ENCODE measurements at regions not wholly inside any gene's neighbourhood (a gene's known extent, or its start where the extent isn't known, plus 50 kb on each side); places are given as distances from the start of the nearest gene placed in this dataset.

DNA sequence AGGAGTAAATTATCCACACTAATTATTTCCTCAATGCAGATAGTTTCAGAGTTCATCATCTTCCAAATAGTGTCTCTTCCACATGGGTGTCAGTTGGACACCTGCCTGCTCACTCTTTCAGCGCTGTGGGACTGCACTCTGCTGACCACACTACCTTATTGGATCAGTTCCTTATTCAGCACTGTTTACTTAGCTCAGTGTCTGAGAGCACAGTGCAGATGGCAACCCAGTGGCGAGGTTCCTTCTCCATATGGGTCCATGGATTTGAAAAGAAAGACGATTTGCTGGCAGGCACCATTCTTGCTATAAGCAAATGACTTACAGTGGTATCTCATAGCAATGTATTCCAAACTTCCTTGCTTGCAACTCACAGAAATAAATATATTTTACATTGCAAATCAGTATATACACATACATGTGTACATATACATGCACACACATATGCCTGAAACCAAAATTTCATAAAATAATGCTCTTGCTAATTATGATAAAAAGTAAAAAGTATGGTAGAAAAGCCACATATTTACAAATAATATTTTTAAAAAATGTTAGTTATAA, 354.8 kb downstream of the INSIG2 start:
- Histone ChIP-seq H3K4me1 (ENCODE audit: insufficient read depth) (no peaks in the 10 kb centered on the region), H3K4me3 (no peak overlapping the region), H3K79me2 (no peaks in the 10 kb centered on the region), H3K4me2 (no peak overlapping the region), H3K9me2 (replicated peaks; ENCODE audit: insufficient read depth) (no peaks in the 10 kb centered on the region), H2AFZ (no peak overlapping the region), H3K27ac (no peak overlapping the region), H4K20me1 (ENCODE audit: insufficient read depth, poor library complexity, severe bottlenecking) (no peaks in the 10 kb centered on the region), H3K27me3 (peaks cover 13% of the 10 kb centered on the region), H3K36me3 (replicated peaks; ENCODE audit: insufficient read depth, low read depth) (no peaks in the 10 kb centered on the region), H3K9me3 (ENCODE audit: low read depth) (no peaks in the 10 kb centered on the region)
- TF ChIP-seq CTCF (IDR thresholded peaks at IDR 0.05; ENCODE audit: poor library complexity) (no peak), EZH2 (IDR thresholded peaks at IDR 0.05; ENCODE audit: borderline replicate concordance) (no peak), EZH2phosphoT487 (IDR thresholded peaks at IDR 0.05; ENCODE audit: low read depth, severe bottlenecking, unreplicated experiment) (no peak)
- DNase-seq (ENCODE audit: low spot score): no peak
- WGBS (ENCODE audit: low lambda C conversion rate, missing lambda C conversion rate): 90% methylated on average over 3 of the region's 3 CpGs

GRCh38 chr2:118442046-118442445, 353.8 kb downstream of the INSIG2 start:
- Histone ChIP-seq H3K4me2 (no peak overlapping the region), H3K36me3 (replicated peaks; ENCODE audit: insufficient read depth, low read depth) (no peaks in the 10 kb centered on the region), H3K27me3 (peaks cover 15% of the 10 kb centered on the region), H3K9me2 (replicated peaks; ENCODE audit: insufficient read depth) (no peaks in the 10 kb centered on the region), H3K4me3 (no peak overlapping the region), H3K27ac (no peak overlapping the region), H3K79me2 (no peaks in the 10 kb centered on the region), H2AFZ (no peak overlapping the region), H3K9me3 (ENCODE audit: low read depth) (no peaks in the 10 kb centered on the region), H3K4me1 (ENCODE audit: insufficient read depth) (no peaks in the 10 kb centered on the region), H4K20me1 (ENCODE audit: insufficient read depth, poor library complexity, severe bottlenecking) (no peaks in the 10 kb centered on the region)
- WGBS (ENCODE audit: low lambda C conversion rate, missing lambda C conversion rate): 68% methylated on average over 1 of the region's 1 CpG
- DNase-seq (ENCODE audit: low spot score): no peak
- TF ChIP-seq EZH2phosphoT487 (IDR thresholded peaks at IDR 0.05; ENCODE audit: low read depth, severe bottlenecking, unreplicated experiment) (no peak), CTCF (IDR thresholded peaks at IDR 0.05; ENCODE audit: poor library complexity) (no peak), EZH2 (IDR thresholded peaks at IDR 0.05; ENCODE audit: borderline replicate concordance) (no peak)

DNA sequence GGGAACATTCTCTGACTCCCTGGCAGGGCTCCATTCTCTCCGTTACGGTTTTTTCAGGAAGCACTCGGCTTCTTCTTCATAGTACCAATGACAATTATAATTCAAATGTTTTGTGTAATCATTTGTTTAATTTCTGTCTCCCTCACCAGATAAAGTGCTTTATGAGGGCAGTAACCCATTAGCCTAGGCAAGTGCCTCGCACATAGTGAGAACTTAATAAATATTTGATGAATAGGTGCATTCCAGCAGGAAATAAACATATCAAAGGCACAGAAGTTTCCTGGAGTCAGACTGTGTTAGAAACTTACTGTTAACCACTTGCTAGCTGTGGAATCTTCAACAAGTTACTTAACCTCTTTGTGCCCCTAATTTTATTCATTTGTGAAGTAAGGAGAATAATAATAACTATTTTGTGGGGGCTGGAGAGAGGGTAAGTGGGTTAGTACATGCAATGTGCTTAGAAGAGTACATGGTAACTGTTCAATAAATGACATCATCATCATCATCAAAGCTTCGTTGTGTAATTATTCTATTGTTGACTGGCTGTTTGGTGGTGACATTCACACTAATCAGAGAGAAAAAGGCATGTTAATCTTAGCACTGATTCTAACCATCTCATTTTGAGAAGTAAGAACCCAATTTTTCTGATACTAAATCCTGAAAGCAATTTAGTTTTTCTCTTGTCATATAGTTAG, 352.3 kb downstream of the INSIG2 start:
- Histone ChIP-seq H3K4me1 (ENCODE audit: insufficient read depth) (no peaks in the 10 kb centered on the region), H3K4me2 (no peak overlapping the region), H4K20me1 (ENCODE audit: insufficient read depth, poor library complexity, severe bottlenecking) (no peaks in the 10 kb centered on the region), H3K9me2 (replicated peaks; ENCODE audit: insufficient read depth) (no peaks in the 10 kb centered on the region), H2AFZ (no peak overlapping the region), H3K79me2 (no peaks in the 10 kb centered on the region), H3K27me3 (peaks cover 15% of the 10 kb centered on the region), H3K9me3 (ENCODE audit: low read depth) (no peaks in the 10 kb centered on the region), H3K27ac (no peak overlapping the region), H3K4me3 (no peak overlapping the region), H3K36me3 (replicated peaks; ENCODE audit: insufficient read depth, low read depth) (no peaks in the 10 kb centered on the region)
- TF ChIP-seq CTCF (IDR thresholded peaks at IDR 0.05; ENCODE audit: poor library complexity) (no peak), EZH2 (IDR thresholded peaks at IDR 0.05; ENCODE audit: borderline replicate concordance) (no peak), EZH2phosphoT487 (IDR thresholded peaks at IDR 0.05; ENCODE audit: low read depth, severe bottlenecking, unreplicated experiment) (no peak)
- 66% methylated on average over 5 of the region's 5 CpGs for WGBS (ENCODE audit: low lambda C conversion rate, missing lambda C conversion rate)
- no peak for DNase-seq (ENCODE audit: low spot score)

All from hepatocyte (in vitro differentiated cells).